ENCODE measurements at regions not wholly inside any gene's neighbourhood (a gene's known extent, or its start where the extent isn't known, plus 50 kb on each side); places are given as distances from the start of the nearest gene placed in this dataset.

- no peak for TF ChIP-seq CTCF (IDR thresholded peaks at IDR 0.05; ENCODE audit: control extremely low read depth in 1 of 3, insufficient read depth in 1 of 3, low read depth in 1 of 3, low read length in 3 of 3)
- TF ChIP-seq RBBP5 (IDR thresholded peaks at IDR 0.05; ENCODE audit: borderline replicate concordance, low read depth, low read length): no peak
Measured at GRCh38 chr2:71746946-71747501, 293.7 kb downstream of the DYSF start (continued).
